22Rv1 (cell line): ENCODE measurements at regions not wholly inside any gene's neighbourhood (a gene's known extent, or its start where the extent isn't known, plus 50 kb on each side); places are given as distances from the start of the nearest gene placed in this dataset.

Source experiments
- CTCF ChIP-seq: fragments of 450-650 bp; IDR thresholded peaks from 2 replicates; pipeline ENCODE4 v1.5.1; 2017; ENCODE audit warnings: mild to moderate bottlenecking
- ZFX ChIP-seq: fragments of 450-650 bp; IDR thresholded peaks from 2 replicates; pipeline ENCODE4 v1.6.1; 2017; ENCODE audit warnings: antibody characterized with exemption, borderline replicate concordance

- TF ChIP-seq CTCF (no peak), ZFX (no peak)
Observed at GRCh38 chr4:153095448-153096204, 108.6 kb upstream of the TRIM2 start.
